GM12878 (cell line): ENCODE measurements at regions not wholly inside any gene's neighbourhood (a gene's known extent, or its start where the extent isn't known, plus 50 kb on each side); places are given as distances from the start of the nearest gene placed in this dataset.

ENCODE experiments used
- ATAC-seq: fragments of 200-7000 bp; cut with Tn5 transposase; 3 replicates; pipeline ENCODE4 v1.9.1; 2020; ENCODE audit warnings: mild to moderate bottlenecking, moderate library complexity
- BruUV-seq: library from RNA; stranded (reverse); fragments of 400-500 nt; replicated peaks from 2 replicates; lab custom pipeline; 2021; lab: Mats Ljungman, UMichigan
- CTCF ChIA-PET: fragments of 300-600 bp; sonication (Branson Sonifier 250); formaldehyde crosslinking; extraction: SDS; loops from one replicate; lab custom pipeline; 2021; ENCODE audit warnings: inconsistent platforms; lab: Yijun Ruan, JAX
- POLR2A ChIA-PET: fragments of 350-600 bp; formaldehyde crosslinking; extraction: SDS; loops from one replicate; lab custom pipeline; 2021; ENCODE audit warnings: inconsistent platforms; lab: Charles Lee
- RAD21 ChIA-PET: fragments of 300-600 bp; sonication (Branson Sonifier 250); formaldehyde crosslinking; loops from one replicate; lab custom pipeline; 2023; ENCODE audit warnings: antibody characterized with exemption; ENCODE audit not compliant: unreplicated experiment; lab: Charles Lee
- SMC1A ChIA-PET: fragments of 300-600 bp; sonication (Branson Sonifier 250); formaldehyde crosslinking; loops from one replicate; lab custom pipeline; 2023; ENCODE audit not compliant: unreplicated experiment, uncharacterized antibody; lab: Charles Lee
- DNase-seq: peaks from one replicate; pipeline ENCODE4 v3.0.0-alpha.2; 2011; ENCODE audit warnings: low read depth, low spot score
- FAIRE-seq: peaks from 3 replicates; lab custom pipeline; 2011; peaks lifted over from hg19 to GRCh38; lab: Jason Lieb, UNC
- H2AFZ ChIP-seq: 2 replicates; pipeline ENCODE4 v1.6.0; 2011; ENCODE audit warnings: low read depth, low read length, control low read depth; ENCODE audit not compliant: control insufficient read depth
- H3K27ac ChIP-seq: 2 replicates; pipeline ENCODE4 v1.5.1; 2011; ENCODE audit warnings: control low read depth; ENCODE audit not compliant: control insufficient read depth, insufficient read depth
- H3K27me3 ChIP-seq, 2 experiments: replicated peaks in 1 of 2; 2 replicates each; pipeline versions ENCODE4 v1.6.0 to v1.6.1; 2011; ENCODE audit warnings: low read length in 1 of 2; ENCODE audit not compliant: control insufficient read depth in 2 of 2, insufficient read depth in 2 of 2
- H3K36me3 ChIP-seq, 2 experiments: 2 replicates each; pipeline ENCODE4 v1.5.1; 2011; ENCODE audit warnings: low read length in 1 of 2; ENCODE audit not compliant: control insufficient read depth in 2 of 2, insufficient read depth in 2 of 2
- H3K4me1 ChIP-seq: 2 replicates; pipeline ENCODE4 v1.6.1; 2011; ENCODE audit warnings: mild to moderate bottlenecking, low read length, moderate library complexity, mixed read lengths; ENCODE audit not compliant: control insufficient read depth, insufficient read depth
- H3K4me2 ChIP-seq: 2 replicates; pipeline ENCODE4 v1.6.0; 2011; ENCODE audit warnings: control low read depth; ENCODE audit not compliant: control insufficient read depth, insufficient read depth
- H3K4me3 ChIP-seq: fragments of 200-600 bp; sonication (generic); 2 replicates; pipeline ENCODE4 v1.5.1; 2016
- H3K79me2 ChIP-seq: 2 replicates; pipeline ENCODE4 v1.6.0; 2011; ENCODE audit warnings: low read length; ENCODE audit not compliant: control insufficient read depth, insufficient read depth
- H3K9ac ChIP-seq: 2 replicates; pipeline ENCODE4 v1.8.0; 2011; ENCODE audit warnings: low read length, control low read depth, mixed read lengths; ENCODE audit not compliant: control insufficient read depth, insufficient read depth
- H3K9me3 ChIP-seq: replicated peaks from 3 replicates; pipeline ENCODE4 v1.5.1; 2011; ENCODE audit warnings: mild to moderate bottlenecking, low read length; ENCODE audit not compliant: control insufficient read depth, insufficient read depth
- H4K20me1 ChIP-seq: 2 replicates; pipeline ENCODE4 v1.6.0; 2011; ENCODE audit not compliant: control insufficient read depth, insufficient read depth
- ATF7 ChIP-seq: fragments of 450-650 bp; IDR thresholded peaks from 2 replicates; pipeline ENCODE4 v1.6.1; 2016; ENCODE audit warnings: low read depth, mild to moderate bottlenecking
- CEBPB ChIP-seq, 2 experiments: fragments of 150-350 bp in 1 of 2; IDR thresholded peaks; 2 replicates each; pipeline ENCODE4 v1.6.1; 2012 to 2014; ENCODE audit warnings: low read depth in 2 of 2, low read length in 2 of 2, borderline replicate concordance in 1 of 2, inconsistent platforms in 1 of 2
- EGR1 ChIP-seq, 2 experiments: IDR thresholded peaks; 1 replicate in 1 of 2; 2 replicates in 1 of 2; pipeline ENCODE4 v1.6.1; 2011 to 2012; ENCODE audit warnings: low read depth in 2 of 2, low read length in 2 of 2, borderline replicate concordance in 1 of 2, mild to moderate bottlenecking in 1 of 2, moderate library complexity in 1 of 2
- HDAC2 ChIP-seq: fragments of 200-600 bp; sonication (generic); IDR thresholded peaks from 2 replicates; pipeline ENCODE4 v1.6.1; 2017
- POLR2AphosphoS2 ChIP-seq: IDR thresholded peaks from 2 replicates; pipeline ENCODE4 v1.6.1; 2011; ENCODE audit warnings: low read depth, mild to moderate bottlenecking, low read length, improper control_type of control experiment, moderate library complexity
- RELA ChIP-seq: fragments of 450-650 bp; IDR thresholded peaks from 2 replicates; pipeline ENCODE4 v1.8.0; 2014; ENCODE audit warnings: borderline replicate concordance; ENCODE audit not compliant: partially characterized antibody
- SMC3 ChIP-seq: IDR thresholded peaks from 2 replicates; pipeline ENCODE4 v1.6.1; 2011; ENCODE audit warnings: low read length, improper control_type of control experiment, borderline replicate concordance
- ZNF217 ChIP-seq: fragments of 450-650 bp; IDR thresholded peaks from 2 replicates; pipeline ENCODE4 v1.6.1; 2017; ENCODE audit warnings: antibody characterized with exemption, mild to moderate bottlenecking
- WGBS: methylation state at CpG from one replicate; pipeline ENCODE4 v1.1.6; 2016; ENCODE audit warnings: low lambda C conversion rate; ENCODE audit not compliant: insufficient replicate concordance, insufficient coverage; ENCODE audit errors: missing lambda C conversion rate; 5-methylcytosine and 5-hydroxymethylcytosine counted together
- in situ Hi-C: fragments of 300-500 bp; cut with MboI; formaldehyde crosslinking; loops from 9 replicates; pipeline ENCODE4 v1.14.3; 2018; ENCODE audit warnings: mixed read lengths
- intact Hi-C: fragments of 100-400 bp; cut with micrococcal nuclease; formaldehyde crosslinking; loops from one replicate; pipeline ENCODE4 v1.14.2; 2022; ENCODE audit not compliant: unreplicated experiment
- TF ChIP-seq, protein P1 (sequence below): fragments of 450-650 bp; IDR thresholded peaks from 2 replicates; pipeline ENCODE4 v1.6.1; 2017; ENCODE audit warnings: antibody characterized with exemption, mild to moderate bottlenecking, moderate library complexity
- TF ChIP-seq, protein P2 (sequence below): fragments of 450-650 bp; formaldehyde crosslinking; IDR thresholded peaks from 2 replicates; pipeline ENCODE4 v1.5.0; 2022; ENCODE audit warnings: mild to moderate bottlenecking, missing genetic modification characterization
- TF ChIP-seq, protein P3 (sequence below): IDR thresholded peaks from 2 replicates; pipeline ENCODE4 v1.6.1; 2011; ENCODE audit warnings: borderline replicate concordance, low read depth, mild to moderate bottlenecking, moderate library complexity, low read length; ENCODE audit not compliant: insufficient read depth, poor library complexity, severe bottlenecking

DNA sequence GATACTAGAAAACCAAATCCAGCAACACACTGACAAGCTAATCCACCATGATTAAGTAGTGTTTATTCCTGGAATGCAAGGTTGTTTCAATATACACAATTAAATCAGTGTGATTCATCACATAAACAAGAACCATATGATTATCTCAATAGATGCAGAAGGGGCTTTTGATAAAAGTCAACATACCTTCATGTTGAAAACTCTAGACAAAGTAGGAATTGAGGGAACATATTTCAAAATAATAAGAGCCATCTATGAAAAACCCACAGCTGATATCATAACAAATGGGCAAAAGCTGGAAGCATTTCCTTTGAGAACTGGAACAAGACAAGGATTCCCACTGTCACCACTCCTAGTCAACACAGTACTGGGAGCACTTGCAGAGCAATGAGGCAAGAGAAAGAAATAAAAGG lies 213.6 kb upstream of the CSNK1A1L start:
- ChIA-PET CTCF (no interaction called here), SMC1A (no interaction called here), RAD21 (no interaction called here), POLR2A (no interaction called here)
- in situ Hi-C loops, result no loop called here
- ATAC-seq (no peak), DNase-seq (no peak), FAIRE-seq (no peak)
- H3K79me2 ChIP-seq, result no peaks in the 10 kb centered on the region
- H2AFZ ChIP-seq, result no peak overlapping the region
- intact Hi-C loops, result no loop called here
- H3K9me3 ChIP-seq, result no peaks in the 10 kb centered on the region
- H3K4me1 ChIP-seq, result no peaks in the 10 kb centered on the region
- no peaks in the 10 kb centered on the region for H3K27me3 ChIP-seq
- TF ChIP-seq, protein P1, sequence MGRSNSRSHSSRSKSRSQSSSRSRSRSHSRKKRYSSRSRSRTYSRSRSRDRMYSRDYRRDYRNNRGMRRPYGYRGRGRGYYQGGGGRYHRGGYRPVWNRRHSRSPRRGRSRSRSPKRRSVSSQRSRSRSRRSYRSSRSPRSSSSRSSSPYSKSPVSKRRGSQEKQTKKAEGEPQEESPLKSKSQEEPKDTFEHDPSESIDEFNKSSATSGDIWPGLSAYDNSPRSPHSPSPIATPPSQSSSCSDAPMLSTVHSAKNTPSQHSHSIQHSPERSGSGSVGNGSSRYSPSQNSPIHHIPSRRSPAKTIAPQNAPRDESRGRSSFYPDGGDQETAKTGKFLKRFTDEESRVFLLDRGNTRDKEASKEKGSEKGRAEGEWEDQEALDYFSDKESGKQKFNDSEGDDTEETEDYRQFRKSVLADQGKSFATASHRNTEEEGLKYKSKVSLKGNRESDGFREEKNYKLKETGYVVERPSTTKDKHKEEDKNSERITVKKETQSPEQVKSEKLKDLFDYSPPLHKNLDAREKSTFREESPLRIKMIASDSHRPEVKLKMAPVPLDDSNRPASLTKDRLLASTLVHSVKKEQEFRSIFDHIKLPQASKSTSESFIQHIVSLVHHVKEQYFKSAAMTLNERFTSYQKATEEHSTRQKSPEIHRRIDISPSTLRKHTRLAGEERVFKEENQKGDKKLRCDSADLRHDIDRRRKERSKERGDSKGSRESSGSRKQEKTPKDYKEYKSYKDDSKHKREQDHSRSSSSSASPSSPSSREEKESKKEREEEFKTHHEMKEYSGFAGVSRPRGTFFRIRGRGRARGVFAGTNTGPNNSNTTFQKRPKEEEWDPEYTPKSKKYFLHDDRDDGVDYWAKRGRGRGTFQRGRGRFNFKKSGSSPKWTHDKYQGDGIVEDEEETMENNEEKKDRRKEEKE, result no peak
- no peak overlapping the region for H3K9ac ChIP-seq
- no TSS peak for BruUV-seq
- H3K4me2 ChIP-seq, result no peak overlapping the region
- H3K4me3 ChIP-seq, result no peak overlapping the region
- no peak overlapping the region for H3K27ac ChIP-seq
- no peaks in the 10 kb centered on the region for H3K36me3 ChIP-seq
- H4K20me1 ChIP-seq, result no peaks in the 10 kb centered on the region

- Histone ChIP-seq H3K79me2 (no peaks in the 10 kb centered on the region), H3K4me3 (no peak overlapping the region), H3K9me3 (no peaks in the 10 kb centered on the region), H3K4me2 (no peak overlapping the region), H3K27me3 (no peaks in the 10 kb centered on the region), H3K9ac (no peak overlapping the region), H3K27ac (no peak overlapping the region), H3K4me1 (no peaks in the 10 kb centered on the region), H2AFZ (no peak overlapping the region), H3K36me3 (no peaks in the 10 kb centered on the region), H4K20me1 (no peaks in the 10 kb centered on the region)
- intact Hi-C loops, result no loop called here
- BruUV-seq, result no TSS peak
- SMC1A ChIA-PET, result no interaction called here
- CTCF ChIA-PET, result no interaction called here
- POLR2A ChIA-PET, result no interaction called here
- 49% methylated on average over 6 of the region's 6 CpGs for WGBS
- in situ Hi-C loops, result no loop called here
- no peak for FAIRE-seq
- no peak for DNase-seq
- RAD21 ChIA-PET, result no interaction called here
- no peak for ATAC-seq
- TF ChIP-seq, protein P2, sequence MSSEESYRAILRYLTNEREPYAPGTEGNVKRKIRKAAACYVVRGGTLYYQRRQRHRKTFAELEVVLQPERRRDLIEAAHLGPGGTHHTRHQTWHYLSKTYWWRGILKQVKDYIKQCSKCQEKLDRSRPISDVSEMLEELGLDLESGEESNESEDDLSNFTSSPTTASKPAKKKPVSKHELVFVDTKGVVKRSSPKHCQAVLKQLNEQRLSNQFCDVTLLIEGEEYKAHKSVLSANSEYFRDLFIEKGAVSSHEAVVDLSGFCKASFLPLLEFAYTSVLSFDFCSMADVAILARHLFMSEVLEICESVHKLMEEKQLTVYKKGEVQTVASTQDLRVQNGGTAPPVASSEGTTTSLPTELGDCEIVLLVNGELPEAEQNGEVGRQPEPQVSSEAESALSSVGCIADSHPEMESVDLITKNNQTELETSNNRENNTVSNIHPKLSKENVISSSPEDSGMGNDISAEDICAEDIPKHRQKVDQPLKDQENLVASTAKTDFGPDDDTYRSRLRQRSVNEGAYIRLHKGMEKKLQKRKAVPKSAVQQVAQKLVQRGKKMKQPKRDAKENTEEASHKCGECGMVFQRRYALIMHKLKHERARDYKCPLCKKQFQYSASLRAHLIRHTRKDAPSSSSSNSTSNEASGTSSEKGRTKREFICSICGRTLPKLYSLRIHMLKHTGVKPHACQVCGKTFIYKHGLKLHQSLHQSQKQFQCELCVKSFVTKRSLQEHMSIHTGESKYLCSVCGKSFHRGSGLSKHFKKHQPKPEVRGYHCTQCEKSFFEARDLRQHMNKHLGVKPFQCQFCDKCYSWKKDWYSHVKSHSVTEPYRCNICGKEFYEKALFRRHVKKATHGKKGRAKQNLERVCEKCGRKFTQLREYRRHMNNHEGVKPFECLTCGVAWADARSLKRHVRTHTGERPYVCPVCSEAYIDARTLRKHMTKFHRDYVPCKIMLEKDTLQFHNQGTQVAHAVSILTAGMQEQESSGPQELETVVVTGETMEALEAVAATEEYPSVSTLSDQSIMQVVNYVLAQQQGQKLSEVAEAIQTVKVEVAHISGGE, result no peak
- no peak for TF ChIP-seq HDAC2
- TF ChIP-seq ATF7, result no peak
- no peak for TF ChIP-seq POLR2AphosphoS2
- no peak for TF ChIP-seq ZNF217
- TF ChIP-seq RELA, result no peak
- TF ChIP-seq, protein P3, sequence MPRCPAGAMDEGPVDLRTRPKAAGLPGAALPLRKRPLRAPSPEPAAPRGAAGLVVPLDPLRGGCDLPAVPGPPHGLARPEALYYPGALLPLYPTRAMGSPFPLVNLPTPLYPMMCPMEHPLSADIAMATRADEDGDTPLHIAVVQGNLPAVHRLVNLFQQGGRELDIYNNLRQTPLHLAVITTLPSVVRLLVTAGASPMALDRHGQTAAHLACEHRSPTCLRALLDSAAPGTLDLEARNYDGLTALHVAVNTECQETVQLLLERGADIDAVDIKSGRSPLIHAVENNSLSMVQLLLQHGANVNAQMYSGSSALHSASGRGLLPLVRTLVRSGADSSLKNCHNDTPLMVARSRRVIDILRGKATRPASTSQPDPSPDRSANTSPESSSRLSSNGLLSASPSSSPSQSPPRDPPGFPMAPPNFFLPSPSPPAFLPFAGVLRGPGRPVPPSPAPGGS, result no peak
- TF ChIP-seq SMC3, result no peak
- TF ChIP-seq EGR1 (IDR thresholded peaks at IDR 0.05; ENCODE audit: borderline replicate concordance in 1 of 2, low read depth in 2 of 2, low read length in 2 of 2), result no peak
- TF ChIP-seq CEBPB (IDR thresholded peaks at IDR 0.05; ENCODE audit: borderline replicate concordance in 1 of 2, low read depth in 2 of 2, low read length in 2 of 2), result no peak
These were observed 211.5 kb upstream of the CSNK1A1L start for GRCh38 chr13:37316935-37317334.
